T-cell (primary cell): ENCODE measurements at regions not wholly inside any gene's neighbourhood (a gene's known extent, or its start where the extent isn't known, plus 50 kb on each side); places are given as distances from the start of the nearest gene placed in this dataset.

ENCODE experiments used
- ATAC-seq, 4 experiments: fragments of 200-7000 bp in 3 of 4; fragments of 150-1000 bp in 1 of 4; cut with Tn5 transposase; replicated peaks in 1 of 4; 1 replicate in 3 of 4; 2 replicates in 1 of 4; pipeline ENCODE4 v1.10.0; 2021; ENCODE audit warnings: moderate library complexity in 3 of 4, mild to moderate bottlenecking in 2 of 4, moderate number of reproducible peaks in 1 of 4
- CTCF ChIA-PET, 2 donors: fragments of 300-600 bp; sonication (Branson Sonifier 250); formaldehyde crosslinking; loops; one replicate each; lab custom pipeline; 2022; ENCODE audit warnings: antibody characterized with exemption in 2 of 2; lab: Charles Lee
- POLR2A ChIA-PET, 2 donors: fragments of 300-600 bp; sonication (Branson Sonifier 250); formaldehyde crosslinking; loops; one replicate each; lab custom pipeline; 2022; ENCODE audit warnings: antibody characterized with exemption in 2 of 2; lab: Charles Lee
- DNase-seq, 35 experiments: peaks; one replicate each; pipeline versions ENCODE4 v3.0.0 to v3.0.0-alpha.2; 2013 to 2023
- H3K27ac ChIP-seq: one replicate; pipeline ENCODE4 v1.5.1; 2013; ENCODE audit warnings: low read length
- H3K27me3 ChIP-seq, 2 experiments: replicated peaks in 1 of 2; 1 replicate in 1 of 2; 2 replicates in 1 of 2; pipeline versions ENCODE4 v1.6.1 to v1.7.0; 2013; ENCODE audit warnings: low read length in 1 of 2, mixed read lengths in 1 of 2; ENCODE audit not compliant: control insufficient read depth in 2 of 2, insufficient read depth in 2 of 2; ENCODE audit errors: extremely low read depth in 1 of 2
- H3K36me3 ChIP-seq, 2 donors: 1 replicate in 1 of 2; 2 replicates in 1 of 2; pipeline versions ENCODE4 v1.6.1 to v1.7.0; 2013; ENCODE audit warnings: low read length in 1 of 2; ENCODE audit not compliant: control insufficient read depth in 2 of 2, insufficient read depth in 1 of 2; ENCODE audit errors: extremely low read depth in 1 of 2
- H3K4me1 ChIP-seq, 2 experiments: 1 replicate in 1 of 2; 2 replicates in 1 of 2; pipeline versions ENCODE4 v1.6.1 to v1.7.0; 2013; ENCODE audit warnings: low read length in 2 of 2, mixed read lengths in 1 of 2; ENCODE audit not compliant: insufficient read depth in 2 of 2, control insufficient read depth in 1 of 2; ENCODE audit errors: extremely low read depth in 1 of 2
- H3K4me3 ChIP-seq, 2 donors: 1 replicate in 1 of 2; 2 replicates in 1 of 2; pipeline versions ENCODE4 v1.5.1 to v1.7.0; 2013; ENCODE audit warnings: mild to moderate bottlenecking in 2 of 2, low read length in 1 of 2, moderate library complexity in 1 of 2; ENCODE audit not compliant: control insufficient read depth in 1 of 2; ENCODE audit errors: extremely low read depth in 1 of 2
- H3K9me3 ChIP-seq: 2 replicates; pipeline ENCODE4 v1.7.0; 2013
- H3K27ac Mint-ChIP-seq, 2 donors: one replicate each; pipeline ENCODE4 v1.8.0; 2020 to 2021; ENCODE audit warnings: mild to moderate bottlenecking in 2 of 2, mixed read lengths in 2 of 2
- H3K27me3 Mint-ChIP-seq, 2 donors: one replicate each; pipeline ENCODE4 v1.8.0; 2021 to 2022; ENCODE audit warnings: mixed read lengths in 2 of 2
- H3K36me3 Mint-ChIP-seq: one replicate; pipeline ENCODE4 v1.8.0; 2021; ENCODE audit warnings: mixed read lengths
- H3K4me1 Mint-ChIP-seq, 3 donors: one replicate each; pipeline ENCODE4 v1.8.0; 2020 to 2022; ENCODE audit warnings: mixed read lengths in 3 of 3, mild to moderate bottlenecking in 1 of 3
- H3K4me3 Mint-ChIP-seq, 3 donors: one replicate each; pipeline ENCODE4 v1.8.0; 2020 to 2022; ENCODE audit warnings: mild to moderate bottlenecking in 3 of 3, mixed read lengths in 3 of 3, moderate library complexity in 3 of 3
- H3K9me3 Mint-ChIP-seq, 3 donors: one replicate each; pipeline ENCODE4 v1.8.0; 2020 to 2022; ENCODE audit warnings: mixed read lengths in 3 of 3
- WGBS: methylation state at CpG from one replicate; pipeline ENCODE4 v1.1.5; 2013; ENCODE audit warnings: missing lambda C conversion rate; ENCODE audit not compliant: insufficient coverage; 5-methylcytosine and 5-hydroxymethylcytosine counted together

DNA sequence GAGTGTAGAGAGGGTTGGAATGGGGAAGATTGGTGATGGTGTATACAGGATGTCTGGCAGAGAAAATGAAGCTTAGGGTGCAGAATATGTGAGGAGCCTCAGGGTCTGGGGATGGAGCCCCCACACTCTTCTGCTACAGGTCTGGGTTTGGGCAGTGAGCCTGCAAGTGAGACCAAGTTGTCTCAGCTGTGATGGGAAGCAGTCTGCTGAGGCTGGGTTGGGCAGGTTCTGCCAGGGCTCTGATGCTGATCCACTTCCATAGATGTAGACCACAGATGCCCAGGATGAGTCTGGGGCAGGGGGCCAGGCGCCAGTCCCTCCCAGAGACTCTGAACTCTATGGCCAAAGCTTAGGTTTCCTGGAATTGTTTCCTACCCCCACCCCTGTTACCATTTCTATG lies 516.9 kb downstream of the PTPRU start:
- H3K36me3 Mint-ChIP-seq = no peaks in the 10 kb centered on the region
- no peak overlapping the region for H3K4me3 Mint-ChIP-seq
- no peak for DNase-seq
- Histone ChIP-seq H3K27me3 (peaks cover 0 to 12% of the 10 kb centered on the region in 2 experiments), H3K27ac (no peak overlapping the region), H3K9me3 (no peaks in the 10 kb centered on the region), H3K36me3 (no peaks in the 10 kb centered on the region), H3K4me3 (no peak overlapping the region), H3K4me1 (no peaks in the 10 kb centered on the region)
- CTCF ChIA-PET = no interaction called here
- no CpG with 5 or more reads among the region's 1 CpG for WGBS
- H3K27me3 Mint-ChIP-seq = peaks cover 15 to 22% of the 10 kb centered on the region in 2 donors
- H3K4me1 Mint-ChIP-seq = no peaks in the 10 kb centered on the region
- POLR2A ChIA-PET = no interaction called here
- H3K27ac Mint-ChIP-seq = no peak overlapping the region
- ATAC-seq = no peak
- H3K9me3 Mint-ChIP-seq = no peaks in the 10 kb centered on the region

DNA sequence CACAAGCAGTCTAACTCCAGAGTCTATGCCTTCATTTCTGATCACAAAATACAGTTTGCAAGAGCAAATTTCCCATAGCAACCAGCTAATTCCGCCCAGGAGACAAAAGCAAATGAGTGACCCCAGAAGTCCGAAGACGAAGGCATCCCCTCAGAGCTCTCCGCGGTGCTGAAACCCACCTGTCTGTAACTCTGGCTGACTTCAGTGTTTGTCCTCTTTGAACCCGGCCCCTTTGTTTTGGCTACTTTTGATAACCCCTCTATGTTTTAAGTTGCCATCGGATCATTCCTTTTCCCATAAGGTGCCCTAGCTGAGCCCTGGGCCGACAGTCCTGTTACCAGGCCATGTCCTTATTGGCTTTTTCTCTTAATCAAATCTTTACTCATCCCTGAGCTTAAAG lies 515.8 kb downstream of the PTPRU start:
- no peaks in the 10 kb centered on the region for H3K36me3 Mint-ChIP-seq
- no peak for DNase-seq
- H3K4me1 Mint-ChIP-seq = no peaks in the 10 kb centered on the region
- WGBS = 36% methylated on average over 6 of the region's 8 CpGs
- H3K9me3 Mint-ChIP-seq = no peaks in the 10 kb centered on the region
- H3K27ac Mint-ChIP-seq = no peak overlapping the region
- ChIA-PET CTCF (no interaction called here), POLR2A (interaction anchor here in 1 of 2 donors (0.5 kb wide), 1 partner anchor 89 kb away, joined by 4 read pairs; no protein-coding TSS in a partner anchor)
- ATAC-seq = no peak
- H3K36me3 ChIP-seq = no peaks in the 10 kb centered on the region
- no peaks in the 10 kb centered on the region for H3K9me3 ChIP-seq
- no peak overlapping the region for H3K27ac ChIP-seq
- no peaks in the 10 kb centered on the region for H3K4me1 ChIP-seq
- peaks cover 11 to 19% of the 10 kb centered on the region in 2 donors for H3K27me3 Mint-ChIP-seq
- H3K4me3 Mint-ChIP-seq = no peak overlapping the region
- no peak overlapping the region for H3K4me3 ChIP-seq
- H3K27me3 ChIP-seq = peaks cover 0 to 10% of the 10 kb centered on the region in 2 experiments

DNA sequence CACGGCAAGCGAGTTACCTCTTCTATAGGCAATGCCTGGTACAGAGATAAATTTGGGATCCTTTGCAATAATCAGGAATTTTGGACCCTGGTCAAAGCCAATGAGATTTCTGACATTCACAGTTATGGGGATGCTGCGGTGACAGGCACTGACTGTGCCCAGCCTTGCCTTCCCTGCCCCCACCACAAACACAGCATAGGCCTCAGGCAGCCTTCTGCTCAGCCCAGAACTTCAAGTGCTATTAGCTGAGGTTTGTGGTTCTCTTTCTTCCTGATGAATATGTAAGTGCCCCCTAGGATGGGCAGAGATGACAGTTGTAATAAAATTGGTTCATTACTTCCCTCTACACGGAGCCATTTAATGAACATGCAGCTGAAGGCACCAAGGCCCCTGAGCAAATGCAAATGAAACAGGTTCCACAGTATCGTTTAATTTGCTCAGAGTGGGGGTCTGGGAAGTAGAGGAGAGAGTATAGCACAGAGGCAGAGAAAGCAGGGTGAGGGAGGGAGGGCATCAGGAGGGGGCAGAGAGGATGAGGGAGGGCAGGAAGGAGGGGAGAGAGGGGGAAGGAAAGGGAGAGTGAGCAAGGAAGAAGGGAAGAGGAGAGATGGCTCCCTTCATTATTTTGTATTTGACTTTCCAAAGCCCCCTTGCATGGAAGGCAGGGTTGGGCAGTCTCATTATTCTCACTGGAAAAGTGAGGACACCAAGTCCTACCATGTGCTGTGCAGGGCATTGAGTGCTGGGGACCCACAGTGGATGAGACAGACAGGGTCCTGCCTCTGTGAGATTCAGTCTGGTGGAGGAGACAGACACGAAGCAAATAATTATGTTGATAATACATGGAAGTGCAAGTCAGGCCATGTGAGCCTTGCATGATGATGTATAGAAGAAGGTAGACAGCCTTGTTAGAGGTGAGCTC lies 513.0 kb downstream of the PTPRU start:
- Mint-ChIP-seq H3K36me3 (no peaks in the 10 kb centered on the region), H3K27ac (peak overlapping the region in 1 of 2 donors; percentile 16), H3K27me3 (peaks cover 11 to 19% of the 10 kb centered on the region in 2 donors), H3K9me3 (no peaks in the 10 kb centered on the region), H3K4me1 (no peaks in the 10 kb centered on the region), H3K4me3 (no peak overlapping the region)
- POLR2A ChIA-PET = no interaction called here
- no peak for ATAC-seq
- CTCF ChIA-PET = no interaction called here
- H3K27me3 ChIP-seq = peaks cover 0 to 10% of the 10 kb centered on the region in 2 experiments
- H3K27ac ChIP-seq = no peak overlapping the region
- H3K4me1 ChIP-seq = no peaks in the 10 kb centered on the region
- DNase-seq = no peak
- 34% methylated on average over 2 of the region's 6 CpGs for WGBS
- H3K36me3 ChIP-seq = no peaks in the 10 kb centered on the region
- H3K9me3 ChIP-seq = no peaks in the 10 kb centered on the region
- H3K4me3 ChIP-seq = no peak overlapping the region

DNA sequence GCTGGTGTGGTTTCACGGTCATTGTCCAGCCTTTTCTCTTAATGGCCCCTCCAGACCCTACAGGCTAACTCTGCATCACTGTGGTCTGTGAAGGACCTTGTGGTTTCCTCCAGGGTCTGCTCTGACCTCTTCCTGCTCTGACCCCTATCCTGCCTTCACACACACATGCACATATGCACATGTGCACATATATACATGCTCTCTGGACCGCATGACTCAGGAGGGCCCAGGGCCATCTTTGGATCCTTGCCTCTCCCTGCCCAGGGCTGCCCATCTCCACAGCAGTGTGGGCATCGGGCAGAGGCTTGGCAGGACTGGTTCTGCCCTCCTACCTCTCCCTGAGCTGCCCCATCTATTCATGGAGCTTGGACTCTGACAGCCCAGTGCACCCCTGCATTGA lies 510.9 kb downstream of the PTPRU start:
- ATAC-seq (no peak), DNase-seq (peak in 1 of 35 experiments; percentile 16)
- Histone ChIP-seq H3K27me3 (peaks cover 0 to 7% of the 10 kb centered on the region in 2 experiments), H3K4me1 (no peaks in the 10 kb centered on the region), H3K36me3 (no peaks in the 10 kb centered on the region), H3K27ac (no peak overlapping the region), H3K4me3 (no peak overlapping the region), H3K9me3 (no peaks in the 10 kb centered on the region)
- ChIA-PET CTCF (no interaction called here), POLR2A (no interaction called here)
- Mint-ChIP-seq H3K9me3 (no peaks in the 10 kb centered on the region), H3K27ac (no peak overlapping the region), H3K27me3 (peaks cover 12 to 13% of the 10 kb centered on the region in 2 donors), H3K4me3 (no peak overlapping the region), H3K36me3 (no peaks in the 10 kb centered on the region), H3K4me1 (no peaks in the 10 kb centered on the region)
- 75% methylated on average over 3 of the region's 3 CpGs for WGBS

DNA sequence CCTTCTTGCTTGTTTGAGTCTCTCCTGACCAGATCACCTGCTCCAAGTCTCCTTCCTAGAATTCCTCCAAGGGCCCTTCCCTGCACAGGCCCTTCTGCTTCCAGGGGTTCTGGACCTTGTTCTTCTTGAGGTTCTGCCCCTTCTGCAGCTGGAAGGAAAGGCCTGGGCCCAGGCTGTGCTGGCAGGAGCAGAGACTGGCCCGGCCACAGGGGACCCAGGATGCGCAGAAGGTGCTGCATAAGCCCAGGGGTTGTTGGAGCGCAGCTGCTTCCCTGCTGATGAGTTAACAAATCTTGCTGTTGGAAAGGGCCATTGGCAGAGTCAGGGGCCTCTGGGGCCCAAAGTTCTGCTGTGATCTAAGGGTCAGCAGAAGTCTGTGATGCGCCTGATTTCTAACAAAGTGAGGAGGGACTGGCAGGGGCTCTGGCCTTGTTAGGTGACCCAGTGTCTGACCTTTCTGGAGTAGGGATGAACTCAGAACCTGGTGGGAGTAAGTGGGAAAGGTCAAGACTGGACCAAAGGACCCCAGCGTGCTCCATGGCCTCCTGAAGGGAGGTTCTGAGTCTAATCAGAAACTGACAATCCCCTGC lies 509.8 kb downstream of the PTPRU start:
- Histone ChIP-seq H3K36me3 (no peaks in the 10 kb centered on the region), H3K4me1 (no peaks in the 10 kb centered on the region), H3K9me3 (no peaks in the 10 kb centered on the region), H3K27me3 (peaks cover 0 to 5% of the 10 kb centered on the region in 2 experiments), H3K27ac (no peak overlapping the region), H3K4me3 (no peak overlapping the region)
- peaks cover 7 to 13% of the 10 kb centered on the region in 2 donors for H3K27me3 Mint-ChIP-seq
- no peak overlapping the region for H3K4me3 Mint-ChIP-seq
- DNase-seq (no peak), ATAC-seq (no peak)
- ChIA-PET POLR2A (no interaction called here), CTCF (no interaction called here)
- H3K27ac Mint-ChIP-seq = no peak overlapping the region
- no peaks in the 10 kb centered on the region for H3K9me3 Mint-ChIP-seq
- H3K4me1 Mint-ChIP-seq = no peaks in the 10 kb centered on the region
- WGBS = 61% methylated on average over 3 of the region's 5 CpGs
- H3K36me3 Mint-ChIP-seq = no peaks in the 10 kb centered on the region

DNA sequence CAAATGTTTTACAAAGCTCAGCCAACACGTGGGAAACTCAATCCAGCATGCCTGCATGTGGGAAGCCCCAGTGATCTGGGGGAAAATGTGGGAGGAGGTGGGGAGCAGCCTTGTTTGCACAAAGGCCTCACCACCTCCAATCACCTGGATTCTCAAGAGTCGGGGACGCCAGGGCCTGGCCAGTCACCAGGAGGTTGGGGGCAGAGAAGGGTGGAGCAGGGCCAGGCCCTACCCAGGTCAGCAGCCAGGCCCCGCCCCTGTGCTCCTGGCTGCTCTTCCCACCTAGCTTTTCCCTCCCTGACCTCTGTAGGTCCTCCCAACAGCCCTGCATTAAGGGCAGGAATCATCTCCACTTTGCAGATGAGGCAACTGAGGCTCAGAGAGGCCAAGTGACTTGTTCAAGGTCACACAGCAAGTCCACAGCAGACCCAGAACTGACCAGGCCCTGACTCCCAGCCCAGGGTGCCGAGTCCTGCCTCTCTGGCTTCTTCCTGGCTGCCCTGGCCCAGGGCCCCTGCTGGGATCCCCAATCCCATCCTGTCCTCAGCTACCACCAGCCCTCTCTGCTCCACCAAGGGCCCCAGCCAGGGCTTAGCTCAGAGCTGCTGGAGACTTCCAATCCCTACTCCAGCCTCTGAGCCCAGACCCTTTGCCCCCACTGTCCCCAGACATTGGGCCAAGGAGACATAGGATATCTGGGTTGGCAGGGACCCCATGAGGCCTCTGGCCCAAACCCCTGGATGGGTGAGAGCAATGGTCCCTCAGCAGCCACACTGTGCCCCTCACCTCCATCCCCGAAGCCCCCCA lies 508.6 kb downstream of the PTPRU start:
- Histone ChIP-seq H3K4me1 (no peaks in the 10 kb centered on the region), H3K9me3 (no peaks in the 10 kb centered on the region), H3K27me3 (peaks cover 0 to 9% of the 10 kb centered on the region in 2 experiments), H3K27ac (no peak overlapping the region), H3K4me3 (no peak overlapping the region), H3K36me3 (no peaks in the 10 kb centered on the region)
- DNase-seq = no peak
- Mint-ChIP-seq H3K9me3 (no peaks in the 10 kb centered on the region), H3K4me1 (no peaks in the 10 kb centered on the region), H3K36me3 (no peaks in the 10 kb centered on the region), H3K27me3 (peaks cover 4 to 14% of the 10 kb centered on the region in 2 donors), H3K27ac (no peak overlapping the region), H3K4me3 (no peak overlapping the region)
- ChIA-PET CTCF (no interaction called here), POLR2A (no interaction called here)
- no peak for ATAC-seq
- 61% methylated on average over 1 of the region's 6 CpGs for WGBS
